SK-N-SH treated with all-trans-retinoic acid at 6 μM for 48 hours (cell line): ENCODE measurements at regions not wholly inside any gene's neighbourhood (a gene's known extent, or its start where the extent isn't known, plus 50 kb on each side); places are given as distances from the start of the nearest gene placed in this dataset.

Experiments used
- ATAC-seq: fragments of 200-7000 bp; cut with Tn5 transposase; 3 replicates; pipeline ENCODE4 v1.9.1; 2020; ENCODE audit warnings: mild to moderate bottlenecking, moderate library complexity
- BACH2 ChIP-seq: fragments of 250-450 bp; sonication (Bioruptor Pico); IDR thresholded peaks from 2 replicates; pipeline ENCODE4 v1.9.0; 2021; ENCODE audit warnings: mild to moderate bottlenecking, borderline replicate concordance
- CREB5 ChIP-seq: fragments of 250-450 bp; sonication (Bioruptor Pico); IDR thresholded peaks from 2 replicates; pipeline ENCODE4 v1.5.1; 2020; ENCODE audit warnings: low read depth, mild to moderate bottlenecking, moderate library complexity
- CSDC2 ChIP-seq: fragments of 250-450 bp; sonication (Bioruptor Pico); IDR thresholded peaks from 2 replicates; pipeline ENCODE4 v1.5.0; 2020; ENCODE audit warnings: mild to moderate bottlenecking, moderate library complexity
- ESRRG ChIP-seq: fragments of 250-450 bp; sonication (Bioruptor Pico); IDR thresholded peaks from 2 replicates; pipeline ENCODE4 v1.6.1; 2021; ENCODE audit warnings: mild to moderate bottlenecking
- GLIS3 ChIP-seq: fragments of 250-450 bp; sonication (Bioruptor Pico); IDR thresholded peaks from 2 replicates; pipeline ENCODE4 v1.5.0; 2020; ENCODE audit warnings: mild to moderate bottlenecking, moderate library complexity
- ISL1 ChIP-seq: fragments of 250-450 bp; sonication (Bioruptor Pico); IDR thresholded peaks from 2 replicates; pipeline ENCODE4 v2.1.2; 2022; ENCODE audit warnings: mild to moderate bottlenecking, moderate library complexity
- OSR1 ChIP-seq: fragments of 250-450 bp; sonication (Bioruptor Pico); IDR thresholded peaks from 2 replicates; pipeline ENCODE4 v1.8.0; 2022; ENCODE audit warnings: moderate library complexity, mild to moderate bottlenecking, inconsistent platforms
- PATZ1 ChIP-seq: fragments of 250-450 bp; sonication (Bioruptor Pico); IDR thresholded peaks from 2 replicates; pipeline ENCODE4 v1.8.0; 2020; ENCODE audit warnings: mild to moderate bottlenecking, moderate library complexity, borderline replicate concordance
- RARB ChIP-seq: fragments of 250-450 bp; sonication (Bioruptor Pico); IDR thresholded peaks from 2 replicates; pipeline ENCODE4 v1.8.0; 2021; ENCODE audit warnings: mild to moderate bottlenecking, moderate library complexity
- TCF4 ChIP-seq: fragments of 250-450 bp; sonication (Bioruptor Pico); IDR thresholded peaks from 2 replicates; pipeline ENCODE4 v1.8.0; 2021; ENCODE audit warnings: mild to moderate bottlenecking, moderate library complexity, borderline replicate concordance
- TOX ChIP-seq: fragments of 250-450 bp; sonication (Bioruptor Pico); IDR thresholded peaks from 2 replicates; pipeline ENCODE4 v1.8.0; 2021; ENCODE audit warnings: mild to moderate bottlenecking, moderate library complexity, borderline replicate concordance
- ZC3H10 ChIP-seq: fragments of 250-450 bp; sonication (Bioruptor Pico); IDR thresholded peaks from 2 replicates; pipeline ENCODE4 v1.5.1; 2021; ENCODE audit warnings: mild to moderate bottlenecking, moderate library complexity
- ZFP30 ChIP-seq: fragments of 450-650 bp; formaldehyde crosslinking; IDR thresholded peaks from 2 replicates; pipeline ENCODE4 v1.5.0; 2022; ENCODE audit warnings: mild to moderate bottlenecking, moderate library complexity
- ZNF565 ChIP-seq: fragments of 450-650 bp; formaldehyde crosslinking; conservative IDR thresholded peaks from 2 replicates; pipeline ENCODE4 v1.5.0; 2020; ENCODE audit warnings: low read depth, mild to moderate bottlenecking, moderate library complexity
- ZNF70 ChIP-seq: fragments of 450-650 bp; formaldehyde crosslinking; IDR thresholded peaks from 2 replicates; pipeline ENCODE4 v1.5.0; 2020; ENCODE audit warnings: mild to moderate bottlenecking, moderate library complexity
- ZNF8 ChIP-seq: fragments of 450-650 bp; formaldehyde crosslinking; IDR thresholded peaks from 2 replicates; pipeline ENCODE4 v1.5.0; 2020; ENCODE audit warnings: mild to moderate bottlenecking, moderate library complexity
- TF ChIP-seq, protein P1 (sequence below): fragments of 250-450 bp; sonication (Bioruptor Pico); IDR thresholded peaks from 2 replicates; pipeline ENCODE4 v1.5.0; 2020; ENCODE audit warnings: mild to moderate bottlenecking, moderate library complexity
- TF ChIP-seq, protein P2 (sequence below): fragments of 250-450 bp; sonication (Bioruptor Pico); IDR thresholded peaks from 2 replicates; pipeline ENCODE4 v1.5.1; 2021; ENCODE audit warnings: mild to moderate bottlenecking, moderate library complexity
- TF ChIP-seq, protein P3 (sequence below): fragments of 250-450 bp; sonication (Bioruptor Pico); IDR thresholded peaks from 2 replicates; pipeline ENCODE4 v1.8.0; 2021; ENCODE audit warnings: low read depth, mild to moderate bottlenecking, moderate library complexity, borderline replicate concordance

DNA sequence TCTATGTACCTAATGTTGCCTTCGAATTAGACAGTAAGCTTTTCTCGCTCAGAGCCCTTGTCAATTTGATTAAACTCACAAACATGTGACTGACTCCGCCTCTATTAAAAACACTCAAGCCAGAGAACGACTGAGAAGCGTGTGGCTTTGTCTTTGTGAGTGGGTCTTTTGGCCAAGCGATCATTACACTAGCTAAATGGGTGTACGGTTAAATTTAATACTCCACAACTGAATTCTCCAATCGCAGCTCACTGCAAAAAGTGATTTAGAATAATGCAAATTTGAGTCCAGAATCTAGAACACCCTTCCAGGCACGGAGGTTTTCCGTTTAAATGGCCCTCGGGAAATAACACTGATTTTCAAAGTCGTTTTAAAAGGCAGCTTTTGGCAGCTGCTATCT, 253.7 kb downstream of the EFCAB11 start:
- TF ChIP-seq OSR1 (CRISPR knock-in tag) (no peak), ZFP30 (CRISPR knock-in tag) (no peak), ZNF8 (CRISPR knock-in tag) (no peak), CREB5 (CRISPR knock-in tag) (no peak), BACH2 (no peak), TCF4 (CRISPR knock-in tag) (no peak), ISL1 (CRISPR knock-in tag) (no peak), PATZ1 (CRISPR knock-in tag) (no peak), CSDC2 (CRISPR knock-in tag) (no peak), ZNF70 (CRISPR knock-in tag) (no peak), ZC3H10 (no peak), GLIS3 (CRISPR knock-in tag) (no peak), ZNF565 (CRISPR knock-in tag) (no peak)
- TF ChIP-seq, protein P1, sequence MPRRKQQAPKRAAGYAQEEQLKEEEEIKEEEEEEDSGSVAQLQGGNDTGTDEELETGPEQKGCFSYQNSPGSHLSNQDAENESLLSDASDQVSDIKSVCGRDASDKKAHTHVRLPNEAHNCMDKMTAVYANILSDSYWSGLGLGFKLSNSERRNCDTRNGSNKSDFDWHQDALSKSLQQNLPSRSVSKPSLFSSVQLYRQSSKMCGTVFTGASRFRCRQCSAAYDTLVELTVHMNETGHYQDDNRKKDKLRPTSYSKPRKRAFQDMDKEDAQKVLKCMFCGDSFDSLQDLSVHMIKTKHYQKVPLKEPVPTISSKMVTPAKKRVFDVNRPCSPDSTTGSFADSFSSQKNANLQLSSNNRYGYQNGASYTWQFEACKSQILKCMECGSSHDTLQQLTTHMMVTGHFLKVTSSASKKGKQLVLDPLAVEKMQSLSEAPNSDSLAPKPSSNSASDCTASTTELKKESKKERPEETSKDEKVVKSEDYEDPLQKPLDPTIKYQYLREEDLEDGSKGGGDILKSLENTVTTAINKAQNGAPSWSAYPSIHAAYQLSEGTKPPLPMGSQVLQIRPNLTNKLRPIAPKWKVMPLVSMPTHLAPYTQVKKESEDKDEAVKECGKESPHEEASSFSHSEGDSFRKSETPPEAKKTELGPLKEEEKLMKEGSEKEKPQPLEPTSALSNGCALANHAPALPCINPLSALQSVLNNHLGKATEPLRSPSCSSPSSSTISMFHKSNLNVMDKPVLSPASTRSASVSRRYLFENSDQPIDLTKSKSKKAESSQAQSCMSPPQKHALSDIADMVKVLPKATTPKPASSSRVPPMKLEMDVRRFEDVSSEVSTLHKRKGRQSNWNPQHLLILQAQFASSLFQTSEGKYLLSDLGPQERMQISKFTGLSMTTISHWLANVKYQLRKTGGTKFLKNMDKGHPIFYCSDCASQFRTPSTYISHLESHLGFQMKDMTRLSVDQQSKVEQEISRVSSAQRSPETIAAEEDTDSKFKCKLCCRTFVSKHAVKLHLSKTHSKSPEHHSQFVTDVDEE (CRISPR knock-in tag): no peak
- TF ChIP-seq, protein P2, sequence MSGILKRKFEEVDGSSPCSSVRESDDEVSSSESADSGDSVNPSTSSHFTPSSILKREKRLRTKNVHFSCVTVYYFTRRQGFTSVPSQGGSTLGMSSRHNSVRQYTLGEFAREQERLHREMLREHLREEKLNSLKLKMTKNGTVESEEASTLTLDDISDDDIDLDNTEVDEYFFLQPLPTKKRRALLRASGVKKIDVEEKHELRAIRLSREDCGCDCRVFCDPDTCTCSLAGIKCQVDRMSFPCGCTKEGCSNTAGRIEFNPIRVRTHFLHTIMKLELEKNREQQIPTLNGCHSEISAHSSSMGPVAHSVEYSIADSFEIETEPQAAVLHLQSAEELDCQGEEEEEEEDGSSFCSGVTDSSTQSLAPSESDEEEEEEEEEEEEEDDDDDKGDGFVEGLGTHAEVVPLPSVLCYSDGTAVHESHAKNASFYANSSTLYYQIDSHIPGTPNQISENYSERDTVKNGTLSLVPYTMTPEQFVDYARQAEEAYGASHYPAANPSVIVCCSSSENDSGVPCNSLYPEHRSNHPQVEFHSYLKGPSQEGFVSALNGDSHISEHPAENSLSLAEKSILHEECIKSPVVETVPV (CRISPR knock-in tag): no peak
- TF ChIP-seq, protein P3, sequence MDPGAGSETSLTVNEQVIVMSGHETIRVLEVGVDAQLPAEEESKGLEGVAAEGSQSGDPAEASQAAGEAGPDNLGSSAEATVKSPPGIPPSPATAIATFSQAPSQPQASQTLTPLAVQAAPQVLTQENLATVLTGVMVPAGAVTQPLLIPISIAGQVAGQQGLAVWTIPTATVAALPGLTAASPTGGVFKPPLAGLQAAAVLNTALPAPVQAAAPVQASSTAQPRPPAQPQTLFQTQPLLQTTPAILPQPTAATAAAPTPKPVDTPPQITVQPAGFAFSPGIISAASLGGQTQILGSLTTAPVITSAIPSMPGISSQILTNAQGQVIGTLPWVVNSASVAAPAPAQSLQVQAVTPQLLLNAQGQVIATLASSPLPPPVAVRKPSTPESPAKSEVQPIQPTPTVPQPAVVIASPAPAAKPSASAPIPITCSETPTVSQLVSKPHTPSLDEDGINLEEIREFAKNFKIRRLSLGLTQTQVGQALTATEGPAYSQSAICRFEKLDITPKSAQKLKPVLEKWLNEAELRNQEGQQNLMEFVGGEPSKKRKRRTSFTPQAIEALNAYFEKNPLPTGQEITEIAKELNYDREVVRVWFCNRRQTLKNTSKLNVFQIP: no peak
- no peak for ATAC-seq

DNA sequence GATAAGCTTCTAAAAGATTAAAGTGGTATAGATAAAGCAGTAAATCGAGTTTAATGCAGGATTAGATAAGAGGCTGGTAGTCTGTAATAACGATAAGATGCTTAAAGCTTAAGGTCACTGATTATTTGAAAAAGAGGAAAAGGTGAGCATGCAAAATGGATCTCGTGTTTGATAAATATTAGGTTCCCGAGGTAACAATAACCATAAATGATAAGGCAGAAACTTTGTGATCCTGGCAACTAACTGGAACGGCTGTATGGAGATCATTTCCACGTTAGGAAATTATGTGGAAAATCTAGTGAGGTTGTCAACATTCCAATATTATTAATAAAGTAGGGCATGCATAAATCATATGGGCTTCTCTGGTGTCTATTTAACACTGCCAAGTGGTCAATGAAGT, 255.5 kb downstream of the EFCAB11 start:
- TF ChIP-seq ESRRG (no peak), BACH2 (no peak), ZNF565 (CRISPR knock-in tag) (no peak), ZFP30 (CRISPR knock-in tag) (no peak), PATZ1 (CRISPR knock-in tag) (no peak), RARB (CRISPR knock-in tag) (no peak), TCF4 (CRISPR knock-in tag) (no peak), TOX (CRISPR knock-in tag) (no peak)
- TF ChIP-seq, protein P1 (CRISPR knock-in tag): no peak
- ATAC-seq: no peak
